ENCODE measurements at regions not wholly inside any gene's neighbourhood (a gene's known extent, or its start where the extent isn't known, plus 50 kb on each side); places are given as distances from the start of the nearest gene placed in this dataset.

GRCh38 chr10:111429288-111430028, 352.6 kb downstream of the ADRA2A start:
- 90 to 97% (median 90%) methylated on average over 3 of the region's 3 CpGs for WGBS, 3 donors
- Histone ChIP-seq H3K4me1 (ENCODE audit: insufficient read depth) (no peaks in the 10 kb centered on the region), H3K9me3 (no peaks in the 10 kb centered on the region), H3K4me3 (no peak overlapping the region), H3K27me3 (no peaks in the 10 kb centered on the region), H3K36me3 (no peaks in the 10 kb centered on the region), H3K27ac (no peak overlapping the region)
- TF ChIP-seq CTCF (IDR thresholded peaks at IDR 0.05): no peak
- no peak for TF ChIP-seq POLR2A (IDR thresholded peaks at IDR 0.05)
- no peak for TF ChIP-seq EP300 (IDR thresholded peaks at IDR 0.05)
- intact Hi-C loops (cut with DNase I): no loop called here
- no peak for DNase-seq

- Histone ChIP-seq H3K9me3 (no peaks in the 10 kb centered on the region), H3K4me3 (no peak overlapping the region), H3K4me1 (ENCODE audit: insufficient read depth) (no peaks in the 10 kb centered on the region), H3K27me3 (no peaks in the 10 kb centered on the region), H3K36me3 (no peaks in the 10 kb centered on the region), H3K27ac (no peak overlapping the region)
- WGBS, 3 donors: 62 to 73% (median 70%) methylated on average over 1 of the region's 1 CpG
- intact Hi-C loops (cut with DNase I): no loop called here
- TF ChIP-seq POLR2A (IDR thresholded peaks at IDR 0.05): no peak
- no peak for TF ChIP-seq CTCF (IDR thresholded peaks at IDR 0.05)
- DNase-seq: no peak
Measured at GRCh38 chr10:111430070-111430469, 353.2 kb downstream of the ADRA2A start.

- H3K4me3 ChIP-seq: no peak overlapping the region
- DNase-seq: no peak
- TF ChIP-seq POLR2A (IDR thresholded peaks at IDR 0.05) (no peak), CTCF (IDR thresholded peaks at IDR 0.05) (no peak)
- intact Hi-C loops (cut with DNase I): no loop called here
- no peaks in the 10 kb centered on the region for H3K36me3 ChIP-seq
- no peaks in the 10 kb centered on the region for H3K27me3 ChIP-seq
- H3K9me3 ChIP-seq: no peaks in the 10 kb centered on the region
- no peak overlapping the region for H3K27ac ChIP-seq
- H3K4me1 ChIP-seq (ENCODE audit: insufficient read depth): no peaks in the 10 kb centered on the region
Measured at GRCh38 chr10:111432588-111432987, 355.8 kb downstream of the ADRA2A start.

- no peak overlapping the region for H3K27ac ChIP-seq
- H3K4me3 ChIP-seq: no peak overlapping the region
- intact Hi-C loops (cut with DNase I): no loop called here
- TF ChIP-seq EP300 (IDR thresholded peaks at IDR 0.05) (no peak), CTCF (IDR thresholded peaks at IDR 0.05) (no peak), POLR2A (IDR thresholded peaks at IDR 0.05) (no peak)
- H3K36me3 ChIP-seq: no peaks in the 10 kb centered on the region
- no peak for DNase-seq
- no peaks in the 10 kb centered on the region for H3K4me1 ChIP-seq (ENCODE audit: insufficient read depth)
- no peaks in the 10 kb centered on the region for H3K9me3 ChIP-seq
- H3K27me3 ChIP-seq: no peaks in the 10 kb centered on the region
- WGBS, 3 donors: 67 to 82% (median 70%) methylated on average over 1 of the region's 1 CpG
Measured at GRCh38 chr10:111435871-111436270, 359.0 kb downstream of the ADRA2A start.
